HCT116 (cell line): ENCODE measurements at regions not wholly inside any gene's neighbourhood (a gene's known extent, or its start where the extent isn't known, plus 50 kb on each side); places are given as distances from the start of the nearest gene placed in this dataset.
"Not testable (repeated sequence)": the region's sequence is repeated elsewhere in the genome, so short reads cannot be mapped to it uniquely, and the experiment has no call there.

Source experiments
- ATAC-seq: fragments of 200-7000 bp; cut with Tn5 transposase; 2 replicates; pipeline ENCODE4 v1.9.1; 2020; ENCODE audit warnings: mild to moderate bottlenecking, moderate library complexity
- BruUV-seq: library from RNA; stranded (reverse); fragments of 400-500 nt; replicated peaks from 2 replicates; lab custom pipeline; 2021; lab: Mats Ljungman, UMichigan
- CTCF ChIA-PET: fragments of 300-600 bp; sonication (Branson Sonifier 250); formaldehyde crosslinking; loops from one replicate; lab custom pipeline; 2021; ENCODE audit warnings: antibody characterized with exemption; lab: Charles Lee
- POLR2A ChIA-PET: fragments of 300-600, 350-600 bp; sonication (Branson Sonifier 250); formaldehyde crosslinking; loops from one replicate; lab custom pipeline; 2021; ENCODE audit warnings: antibody characterized with exemption; lab: Charles Lee
- RAD21 ChIA-PET, 2 experiments: fragments of 300-600 bp; sonication (Branson Sonifier 250); formaldehyde crosslinking; loops; one replicate each; lab custom pipeline; 2023; ENCODE audit warnings: low total read pairs in 2 of 2; ENCODE audit not compliant: uncharacterized antibody in 2 of 2, unreplicated experiment in 2 of 2, low non-redundant PET in 1 of 2; lab: Charles Lee
- DNase-seq: peaks from one replicate; pipeline ENCODE4 v3.0.0-alpha.2; 2010; ENCODE audit warnings: low read depth, low spot score
- H2AFZ ChIP-seq: fragments of 200-600 bp; shearing (Covaris generic), sonication (generic); 2 replicates; pipeline ENCODE4 v1.6.1; 2017; ENCODE audit warnings: low read depth, mixed run types, mixed read lengths, antibody characterized with exemption, low read length; ENCODE audit not compliant: poor library complexity, severe bottlenecking
- H3K27ac ChIP-seq: 2 replicates; pipeline ENCODE4 v1.5.1; 2012; ENCODE audit warnings: low read depth, low read length
- H3K27me3 ChIP-seq: fragments of 200-600 bp; sonication (generic); 2 replicates; pipeline ENCODE4 v1.6.1; 2016; ENCODE audit warnings: mixed run types, low read length, mixed read lengths; ENCODE audit not compliant: insufficient read depth
- H3K36me3 ChIP-seq, 2 experiments: fragments of 200-500 bp in 1 of 2; fragments of 200-600 bp in 1 of 2; sonication (Bioruptor generic) in 1 of 2; sonication (generic) in 1 of 2; 2 replicates each; pipeline versions ENCODE4 v1.5.1 to v1.6.1; 2014 to 2016; ENCODE audit warnings: low read length in 2 of 2, inconsistent platforms in 1 of 2, mixed read lengths in 1 of 2, mixed run types in 1 of 2; ENCODE audit not compliant: insufficient read depth in 2 of 2, control insufficient read depth in 1 of 2
- H3K4me1 ChIP-seq, 2 experiments: fragments of 200-600 bp in 1 of 2; sonication (generic) in 1 of 2; 2 replicates each; pipeline versions ENCODE4 v1.5.1 to v1.6.1; 2012 to 2017; ENCODE audit warnings: low read length in 2 of 2, inconsistent platforms in 1 of 2, mild to moderate bottlenecking in 1 of 2, mixed read lengths in 1 of 2, mixed run types in 1 of 2, moderate library complexity in 1 of 2; ENCODE audit not compliant: insufficient read depth in 2 of 2, control insufficient read depth in 1 of 2
- H3K4me2 ChIP-seq: fragments of 200-600 bp; sonication (generic); 2 replicates; pipeline ENCODE4 v1.6.1; 2017; ENCODE audit warnings: mixed run types, low read length, mixed read lengths
- H3K4me3 ChIP-seq, 2 experiments: fragments of 200-600 bp in 1 of 2; sonication (generic) in 1 of 2; replicated peaks in 1 of 2; 2 replicates each; pipeline ENCODE4 v1.5.1; 2011 to 2016; ENCODE audit warnings: low read length in 2 of 2, control low read depth in 1 of 2, low read depth in 1 of 2, mild to moderate bottlenecking in 1 of 2, mixed read lengths in 1 of 2, mixed run types in 1 of 2
- H3K79me2 ChIP-seq: fragments of 200-600 bp; sonication (generic); 2 replicates; pipeline ENCODE4 v1.6.1; 2017; ENCODE audit warnings: mild to moderate bottlenecking, mixed run types, low read length, moderate library complexity, mixed read lengths; ENCODE audit not compliant: insufficient read depth
- H3K9ac ChIP-seq: fragments of 200-600 bp; sonication (generic); 2 replicates; pipeline ENCODE4 v1.6.1; 2016; ENCODE audit warnings: low read length, mixed read lengths
- H3K9me2 ChIP-seq: fragments of 200-600 bp; sonication (generic), shearing (Covaris generic); 2 replicates; pipeline ENCODE4 v1.6.1; 2017; ENCODE audit warnings: mixed run types, mild to moderate bottlenecking, moderate library complexity; ENCODE audit not compliant: insufficient read depth
- H3K9me3 ChIP-seq, 2 experiments: fragments of 200-500 bp in 1 of 2; fragments of 200-600 bp in 1 of 2; sonication (Bioruptor generic) in 1 of 2; sonication (generic) in 1 of 2; 2 replicates each; pipeline ENCODE4 v1.6.1; 2014 to 2017; ENCODE audit warnings: low read length in 2 of 2, mixed read lengths in 2 of 2, inconsistent platforms in 1 of 2, low read depth in 1 of 2, mild to moderate bottlenecking in 1 of 2, mixed run types in 1 of 2, moderate library complexity in 1 of 2; ENCODE audit not compliant: control insufficient read depth in 1 of 2, insufficient read depth in 1 of 2
- H4K20me1 ChIP-seq: fragments of 200-600 bp; sonication (generic), shearing (Covaris generic); 2 replicates; pipeline ENCODE4 v1.6.1; 2017; ENCODE audit warnings: mixed run types, mild to moderate bottlenecking, moderate library complexity; ENCODE audit not compliant: insufficient read depth
- intact Hi-C: fragments of 100-400 bp; cut with micrococcal nuclease; formaldehyde crosslinking; loops from 2 replicates; pipeline ENCODE4 v1.10.0; 2022

DNA sequence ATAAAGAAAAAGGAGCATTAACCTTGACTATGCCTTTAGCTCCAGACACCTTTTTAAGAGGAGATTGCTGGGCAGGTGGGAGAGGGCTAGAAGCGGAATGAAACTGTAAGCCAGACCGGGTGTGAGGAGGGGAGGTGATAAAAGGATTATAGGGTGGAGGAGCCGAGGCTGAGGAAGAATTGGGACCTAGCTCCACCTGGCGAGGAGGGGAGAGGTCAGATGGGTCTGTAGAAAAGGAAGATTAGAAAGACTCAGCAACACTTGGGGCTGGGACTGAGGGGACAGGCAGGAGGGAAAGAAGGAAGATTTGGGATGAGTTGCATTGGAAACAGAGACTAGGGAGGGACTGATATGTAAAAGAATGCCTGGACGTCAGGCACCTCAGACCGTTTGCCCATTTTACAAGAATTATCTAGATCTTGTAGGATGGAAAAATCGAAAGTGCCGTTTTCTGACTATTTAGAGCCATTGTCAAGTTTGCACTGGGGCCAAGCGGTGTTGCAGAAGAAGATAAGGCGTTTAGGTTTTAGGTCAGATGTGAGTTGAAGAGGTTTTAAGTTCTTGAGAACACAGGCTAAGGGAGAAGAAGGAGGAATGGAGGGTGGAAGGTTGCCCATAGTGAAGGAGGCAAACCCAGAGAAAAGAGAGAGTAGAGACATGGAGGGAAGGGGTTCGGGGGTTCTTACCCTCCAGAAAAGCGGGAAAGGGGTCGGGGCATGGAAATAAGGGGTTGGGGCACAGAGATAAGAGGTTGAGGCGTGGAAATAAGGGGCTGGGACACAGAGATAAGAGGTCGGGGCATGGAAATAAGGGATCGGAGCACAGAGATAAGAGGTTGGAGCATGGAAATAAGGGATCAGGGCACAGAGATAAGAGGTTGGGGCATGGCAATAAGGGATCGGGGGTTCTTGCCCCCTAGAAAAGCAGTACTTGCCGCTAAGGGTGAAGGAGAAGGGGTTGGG, 164.5 kb upstream of the JADE1 start:
- H3K4me2 ChIP-seq, H3K9me2 ChIP-seq, POLR2A ChIA-PET, H3K9me3 ChIP-seq, H3K36me3 ChIP-seq, BruUV-seq, H3K79me2 ChIP-seq, H3K4me3 ChIP-seq, H4K20me1 ChIP-seq, RAD21 ChIA-PET, intact Hi-C loops, H2AFZ ChIP-seq, H3K4me1 ChIP-seq, H3K27ac ChIP-seq, DNase-seq, CTCF ChIA-PET, H3K9ac ChIP-seq, H3K27me3 ChIP-seq, ATAC-seq: not testable (repeated sequence)

DNA sequence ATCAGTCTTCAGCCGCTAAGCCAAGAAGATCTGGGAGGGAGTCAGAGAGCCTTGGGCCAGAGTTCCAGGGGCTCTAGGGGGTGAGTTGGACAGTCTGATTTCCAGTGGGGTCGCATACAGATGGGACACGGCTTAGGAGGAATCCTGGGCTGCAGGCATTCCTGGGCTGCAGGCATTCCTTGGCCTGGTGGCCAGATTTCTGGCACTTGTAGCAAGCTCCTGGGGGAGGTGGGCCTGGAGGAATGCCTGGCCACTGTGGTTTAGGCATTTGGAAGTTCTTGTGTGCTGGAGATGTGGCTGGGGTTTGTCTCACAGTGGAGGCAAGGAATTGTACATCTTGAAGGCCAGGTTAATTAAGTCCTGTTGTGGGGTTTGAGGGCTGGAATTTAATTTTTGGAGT, 165.4 kb upstream of the JADE1 start:
- H3K4me1 ChIP-seq, RAD21 ChIA-PET, H2AFZ ChIP-seq, H3K27me3 ChIP-seq, CTCF ChIA-PET, H3K9ac ChIP-seq, H4K20me1 ChIP-seq, H3K36me3 ChIP-seq, H3K9me2 ChIP-seq, H3K27ac ChIP-seq, ATAC-seq, DNase-seq, H3K4me3 ChIP-seq, H3K9me3 ChIP-seq, H3K4me2 ChIP-seq, intact Hi-C loops, BruUV-seq, H3K79me2 ChIP-seq, POLR2A ChIA-PET: not testable (repeated sequence)

- BruUV-seq, H3K36me3 ChIP-seq, DNase-seq, H3K9ac ChIP-seq, intact Hi-C loops, H3K9me3 ChIP-seq, H3K4me1 ChIP-seq, H3K27ac ChIP-seq, RAD21 ChIA-PET, H3K4me3 ChIP-seq, ATAC-seq, H4K20me1 ChIP-seq, H3K79me2 ChIP-seq, H3K27me3 ChIP-seq, H3K4me2 ChIP-seq, H3K9me2 ChIP-seq, CTCF ChIA-PET, H2AFZ ChIP-seq, POLR2A ChIA-PET: not testable (repeated sequence)
Observed at GRCh38 chr4:128641566-128641965, 167.9 kb upstream of the JADE1 start.
